Jurkat, Clone E6-1 (cell line): ENCODE measurements at regions not wholly inside any gene's neighbourhood (a gene's known extent, or its start where the extent isn't known, plus 50 kb on each side); places are given as distances from the start of the nearest gene placed in this dataset.

Source experiments
- DNase-seq: peaks from one replicate; pipeline ENCODE4 v3.0.0-alpha.2; 2011; ENCODE audit warnings: low read depth, low spot score
- H3K4me3 ChIP-seq: 2 replicates; pipeline ENCODE4 v1.5.1; 2011; ENCODE audit warnings: mild to moderate bottlenecking, low read length, control low read depth, moderate library complexity

GRCh38 chr2:138155304-138155703, 191.0 kb downstream of the HNMT start:
- no peak for DNase-seq
- H3K4me3 ChIP-seq = no peak overlapping the region

GRCh38 chr2:138157372-138157771, 193.1 kb downstream of the HNMT start:
- DNase-seq = no peak
- H3K4me3 ChIP-seq = no peak overlapping the region

DNA sequence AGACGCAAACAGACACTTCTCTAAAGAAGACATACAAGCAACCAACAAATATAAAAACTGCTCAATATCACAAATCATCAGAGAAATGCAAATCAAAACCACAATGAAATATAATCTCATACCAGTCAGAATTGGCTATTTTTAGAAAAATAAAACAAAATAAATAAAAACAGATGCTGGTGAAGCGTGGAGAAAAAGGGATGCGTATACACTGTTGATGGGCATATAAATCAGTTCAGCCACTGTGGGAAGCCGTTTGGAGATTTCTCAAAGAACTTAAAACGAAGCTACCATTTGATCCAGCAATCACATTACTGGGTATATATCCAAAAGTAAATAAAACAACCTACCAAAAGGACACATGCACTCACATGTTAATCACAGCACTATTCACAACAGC, 206.2 kb downstream of the HNMT start:
- DNase-seq = no peak
- H3K4me3 ChIP-seq = no peak overlapping the region

DNA sequence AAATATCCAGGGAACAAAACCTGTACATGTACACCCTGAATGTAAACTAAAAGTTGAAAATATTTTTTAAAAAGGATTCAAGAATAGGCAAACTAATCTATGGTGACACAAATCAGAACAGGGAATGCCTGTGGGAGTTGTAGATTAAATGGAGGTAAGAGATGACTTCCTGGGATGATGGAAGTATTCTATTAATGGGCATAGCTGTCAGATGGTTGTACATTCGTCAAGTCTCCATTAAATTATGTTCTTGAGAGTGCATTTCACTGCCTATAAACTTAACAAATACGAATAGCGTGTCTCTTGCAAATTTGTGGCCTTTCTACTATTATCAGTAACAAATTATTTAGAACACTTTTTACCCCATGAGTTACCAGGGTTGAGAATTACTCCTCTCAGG, 207.0 kb downstream of the HNMT start:
- DNase-seq = no peak
- no peak overlapping the region for H3K4me3 ChIP-seq

DNA sequence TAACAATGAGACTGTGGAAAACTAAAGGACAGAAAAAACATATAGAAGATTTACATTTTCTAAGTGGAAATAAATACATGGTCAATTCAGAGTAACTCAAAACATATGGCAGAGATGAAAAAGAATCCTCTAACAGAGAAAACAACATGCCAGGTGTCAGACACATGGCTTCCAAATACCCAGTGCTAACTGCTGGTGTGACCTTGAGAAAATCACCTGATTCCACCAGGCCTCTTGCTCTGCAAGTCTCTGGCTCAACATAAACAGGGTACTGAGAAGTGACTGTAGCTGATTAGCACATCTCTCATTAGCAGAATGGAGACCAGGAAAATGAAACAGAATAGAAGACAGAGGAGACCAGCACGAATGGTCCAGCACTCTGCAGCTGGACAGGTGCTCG, 210.8 kb downstream of the HNMT start:
- no peak for DNase-seq
- H3K4me3 ChIP-seq = no peak overlapping the region

DNA sequence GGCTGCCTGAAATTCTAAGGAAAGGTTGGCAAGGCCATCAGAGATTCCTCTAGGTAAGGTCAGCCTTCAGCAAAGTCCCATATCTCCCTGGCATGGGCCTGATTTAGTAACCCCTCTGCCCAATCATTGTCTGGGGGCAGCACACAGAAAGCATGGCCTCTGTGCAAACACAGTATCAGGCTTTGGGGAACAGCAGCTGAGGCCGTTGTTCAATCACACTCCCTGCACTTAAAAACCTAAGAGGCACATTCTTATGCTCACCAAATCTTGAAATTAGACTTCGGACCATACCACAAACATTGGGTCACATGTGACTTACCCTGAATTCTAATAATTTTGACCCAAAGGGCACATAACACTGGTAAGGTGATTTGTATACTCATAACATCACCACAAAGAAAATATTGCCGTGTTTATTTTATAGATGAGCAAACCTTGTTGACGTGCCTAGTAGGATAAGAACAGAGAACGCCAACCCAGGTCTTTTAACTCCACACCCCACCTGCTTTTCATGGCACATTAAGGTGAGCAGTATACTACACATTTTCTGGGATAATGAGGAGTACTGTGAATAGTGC, 212.7 kb downstream of the HNMT start:
- DNase-seq = no peak
- no peak overlapping the region for H3K4me3 ChIP-seq

DNA sequence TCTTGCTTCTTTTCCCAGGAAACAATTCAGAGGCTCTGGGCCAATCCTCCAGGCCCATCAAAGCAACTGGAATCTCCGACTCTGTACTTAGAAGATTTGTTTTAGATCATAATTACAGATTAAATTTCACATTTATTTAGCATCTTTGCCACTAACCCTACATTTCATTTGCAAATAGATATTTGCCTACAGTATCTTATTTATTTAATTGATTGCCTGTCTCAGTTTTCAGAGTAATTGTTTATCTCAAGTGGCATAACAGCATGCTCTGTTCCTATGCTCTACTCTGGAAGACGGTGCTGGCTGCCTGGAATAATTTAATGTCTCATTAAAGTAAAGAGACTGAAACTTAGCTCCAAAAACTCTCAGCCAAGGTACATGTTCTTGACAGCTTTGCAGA, 213.4 kb downstream of the HNMT start:
- no peak for DNase-seq
- no peak overlapping the region for H3K4me3 ChIP-seq

DNA sequence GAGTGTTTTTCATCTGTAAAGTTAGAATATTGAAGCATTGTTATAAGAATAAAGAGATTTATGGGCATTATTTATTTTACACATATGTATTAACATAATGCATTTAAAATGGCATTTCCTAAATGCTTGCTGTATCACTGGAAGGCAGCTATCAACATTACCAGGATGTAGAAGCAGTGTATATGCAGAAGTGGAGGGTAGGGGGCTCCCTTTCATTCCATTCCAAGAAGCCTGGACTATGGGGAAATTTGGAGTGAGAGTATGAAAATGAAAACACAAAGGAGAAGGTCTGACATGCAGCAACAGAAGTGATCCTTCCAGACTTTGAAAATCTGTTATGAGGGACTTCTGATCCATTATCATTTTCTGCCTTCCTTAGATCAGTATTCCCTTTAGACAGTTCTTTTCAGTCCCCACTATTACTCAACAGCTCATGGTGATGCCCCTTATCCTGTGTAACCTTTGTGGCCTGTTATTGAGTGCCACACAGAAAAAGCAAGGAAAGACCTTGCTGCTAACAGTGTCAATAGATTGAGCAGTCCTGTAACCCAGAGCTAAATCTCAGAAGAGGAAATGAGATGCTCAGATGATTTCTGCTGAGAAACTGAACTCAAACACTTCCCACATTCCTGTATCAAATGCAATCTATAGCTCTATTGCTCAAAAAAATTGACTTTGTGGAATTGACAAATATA, 216.6 kb downstream of the HNMT start:
- no peak for DNase-seq
- H3K4me3 ChIP-seq = no peak overlapping the region

DNA sequence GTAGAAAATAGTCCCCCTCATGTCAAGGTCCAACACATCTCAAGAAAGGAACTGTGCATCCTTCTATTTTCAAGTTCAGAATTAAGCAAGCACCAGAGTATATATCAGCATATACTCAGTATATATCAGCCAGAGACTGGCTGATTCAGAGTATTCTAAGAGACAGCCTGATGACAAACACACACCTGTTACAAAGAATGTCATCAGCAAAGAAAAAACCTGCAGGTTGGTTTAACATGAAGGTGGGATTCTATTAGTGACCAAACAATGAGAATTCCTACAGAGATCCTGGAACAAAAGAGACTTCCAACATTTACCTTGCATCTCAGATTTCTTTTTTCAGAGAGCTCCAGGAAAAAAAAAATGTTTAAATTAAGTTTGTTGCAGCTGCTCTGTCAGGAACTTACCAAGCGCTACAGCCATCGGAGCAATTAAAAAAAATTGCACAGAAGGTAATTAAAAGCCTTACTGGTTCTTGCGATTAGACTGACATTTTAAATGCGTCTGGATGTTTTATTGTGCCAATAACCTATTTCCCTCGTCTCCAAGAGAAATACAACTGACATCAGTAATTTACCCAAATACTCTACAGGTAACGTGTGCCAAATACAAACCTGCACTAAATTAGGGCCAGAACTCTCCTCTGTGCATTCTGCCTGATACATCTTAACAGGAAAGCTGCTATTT, 218.1 kb downstream of the HNMT start:
- no peak for DNase-seq
- H3K4me3 ChIP-seq = no peak overlapping the region

- no peak overlapping the region for H3K4me3 ChIP-seq
- no peak for DNase-seq
Observed at GRCh38 chr2:138182937-138183312, 218.7 kb downstream of the HNMT start.

DNA sequence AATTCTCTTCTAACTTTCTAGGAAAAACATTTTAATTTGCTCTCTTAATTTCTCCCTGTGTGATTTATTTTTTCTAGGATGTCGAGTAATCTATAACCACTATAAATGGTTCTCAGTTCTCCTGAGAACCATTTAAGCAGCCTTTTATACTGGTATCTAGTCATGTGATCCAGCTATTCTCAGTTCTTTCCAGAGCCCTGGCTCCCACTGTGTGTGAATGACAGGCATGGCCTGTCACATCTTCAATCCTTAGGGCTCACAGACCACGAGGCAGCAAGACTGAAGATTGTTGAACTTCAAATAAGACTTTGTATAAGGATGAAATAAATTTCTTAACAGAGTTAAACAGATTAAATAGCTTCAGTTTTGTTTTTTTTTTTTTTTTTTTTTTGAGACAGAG, 219.4 kb downstream of the HNMT start:
- no peak for DNase-seq
- H3K4me3 ChIP-seq = no peak overlapping the region

DNA sequence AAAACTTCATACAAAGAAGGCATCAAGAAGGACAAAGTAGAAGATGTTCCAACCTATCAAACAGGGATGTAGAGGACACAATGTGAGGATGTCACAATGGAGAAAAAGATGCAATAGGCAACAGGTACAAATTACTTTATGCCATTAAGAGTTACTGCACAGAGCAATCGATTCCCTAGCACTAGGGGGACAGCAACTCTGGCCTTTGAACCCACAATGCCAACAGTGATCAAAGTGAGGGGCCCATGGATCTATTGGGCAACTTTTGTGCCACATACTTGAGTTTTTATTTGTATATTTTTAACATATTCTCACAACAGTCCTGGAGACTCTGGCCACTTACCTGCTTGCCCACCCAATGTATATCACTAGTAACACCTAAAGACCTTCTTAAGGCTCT, 220.2 kb downstream of the HNMT start:
- H3K4me3 ChIP-seq = no peak overlapping the region
- no peak for DNase-seq

DNA sequence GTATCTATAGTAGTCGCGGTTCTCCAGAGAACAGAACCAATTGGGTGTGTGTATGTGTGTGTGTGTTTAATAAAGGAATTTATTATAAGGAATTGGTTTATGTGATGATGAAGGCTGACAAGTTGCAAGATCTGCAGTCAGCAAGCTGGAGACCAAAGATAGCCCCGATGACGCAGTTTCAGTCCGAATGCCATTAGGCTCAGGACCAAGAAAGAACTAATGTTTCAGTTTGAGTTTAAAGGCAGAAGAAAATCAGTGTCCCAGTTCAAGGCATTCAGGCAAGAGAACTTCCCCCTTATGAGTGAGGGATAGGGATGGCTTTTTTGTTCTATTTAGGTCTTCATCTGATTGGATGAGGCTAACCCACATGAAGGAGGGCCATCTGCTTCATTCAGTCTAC, 221.6 kb downstream of the HNMT start:
- no peak for DNase-seq

DNA sequence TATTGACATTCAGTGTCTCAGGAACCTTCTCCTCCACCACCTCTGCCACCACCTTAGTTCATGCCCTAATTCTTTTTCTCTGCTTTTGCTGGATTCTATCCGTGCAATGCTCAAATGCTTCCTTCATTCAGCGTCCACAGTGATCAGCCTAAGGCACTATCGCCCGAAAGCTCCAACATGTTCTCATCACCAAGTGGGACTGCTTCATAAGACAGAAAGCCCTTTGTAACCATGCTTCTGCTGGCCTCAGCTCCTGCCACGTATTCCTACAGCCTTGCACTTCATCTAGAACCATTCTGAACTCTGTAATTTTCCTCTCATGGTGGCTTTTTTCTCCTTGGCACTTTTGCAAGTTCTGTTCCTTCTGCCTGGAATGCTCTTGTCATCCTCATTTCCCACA, 222.9 kb downstream of the HNMT start:
- DNase-seq = no peak
- no peak overlapping the region for H3K4me3 ChIP-seq

More for the DNA sequence above, 221.6 kb downstream of the HNMT start:
- H3K4me3 ChIP-seq = no peak overlapping the region

- no peak overlapping the region for H3K4me3 ChIP-seq
- DNase-seq = no peak
Observed at GRCh38 chr2:138190999-138191398, 226.7 kb downstream of the HNMT start.

DNA sequence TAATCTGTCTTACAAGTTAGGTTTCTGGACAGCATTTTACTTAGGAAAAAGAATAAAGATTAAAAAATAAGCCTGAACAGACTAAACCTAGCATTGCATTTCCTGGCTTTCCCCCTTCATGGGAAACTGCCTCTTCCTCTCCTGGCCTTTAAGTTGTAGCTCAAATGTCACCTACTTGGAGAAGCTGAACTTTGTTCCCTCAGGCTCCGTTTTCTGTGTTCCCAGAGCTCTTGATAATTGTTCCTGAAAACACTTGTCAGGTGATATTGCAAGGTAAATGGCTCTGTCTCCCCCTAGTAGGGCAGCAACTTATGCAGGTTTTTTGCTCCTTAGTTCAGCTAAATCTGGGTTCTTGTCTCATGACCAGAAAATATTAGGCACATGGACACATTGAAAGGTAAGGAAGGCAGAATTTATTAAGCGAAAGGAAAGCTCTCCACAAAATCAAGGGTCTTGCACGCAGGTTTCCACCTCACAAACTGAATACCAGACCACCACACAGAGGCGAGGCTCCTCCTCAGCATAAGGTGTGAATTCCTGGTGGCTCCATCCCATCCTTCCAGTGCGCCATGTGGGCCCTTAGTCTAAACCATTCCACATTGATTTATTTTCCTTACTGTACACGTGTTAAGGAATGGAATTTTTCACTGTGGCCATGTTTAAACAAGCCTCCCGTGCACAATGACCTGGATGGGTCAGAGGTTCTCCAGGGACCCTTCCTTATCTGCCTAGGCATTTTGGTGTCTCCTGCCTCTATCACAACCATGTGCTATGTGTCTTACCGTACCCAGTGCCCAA, 229.3 kb downstream of the HNMT start:
- no peak overlapping the region for H3K4me3 ChIP-seq
- DNase-seq = no peak

- no peak overlapping the region for H3K4me3 ChIP-seq
- no peak for DNase-seq
Observed at GRCh38 chr2:138201286-138201685, 237.0 kb downstream of the HNMT start.

DNA sequence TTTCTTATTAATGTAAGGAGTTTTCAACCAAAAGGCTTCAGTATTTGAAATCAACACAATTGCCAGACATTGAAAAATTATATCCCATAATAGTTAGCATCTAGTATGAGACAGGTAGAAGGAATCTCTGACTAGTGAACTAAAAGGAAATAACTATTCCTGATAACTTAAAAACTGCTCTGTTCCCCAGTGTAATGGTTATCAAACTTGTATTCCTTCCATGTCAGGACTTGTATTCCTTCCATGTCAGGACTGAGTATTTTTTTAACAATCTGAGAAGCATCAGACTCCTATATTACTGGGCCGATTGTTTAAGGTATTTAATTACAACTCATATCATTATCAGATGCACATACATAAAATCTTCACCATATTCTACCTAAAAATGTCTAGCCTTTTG, 238.5 kb downstream of the HNMT start:
- no peak for DNase-seq
- H3K4me3 ChIP-seq = no peak overlapping the region

DNA sequence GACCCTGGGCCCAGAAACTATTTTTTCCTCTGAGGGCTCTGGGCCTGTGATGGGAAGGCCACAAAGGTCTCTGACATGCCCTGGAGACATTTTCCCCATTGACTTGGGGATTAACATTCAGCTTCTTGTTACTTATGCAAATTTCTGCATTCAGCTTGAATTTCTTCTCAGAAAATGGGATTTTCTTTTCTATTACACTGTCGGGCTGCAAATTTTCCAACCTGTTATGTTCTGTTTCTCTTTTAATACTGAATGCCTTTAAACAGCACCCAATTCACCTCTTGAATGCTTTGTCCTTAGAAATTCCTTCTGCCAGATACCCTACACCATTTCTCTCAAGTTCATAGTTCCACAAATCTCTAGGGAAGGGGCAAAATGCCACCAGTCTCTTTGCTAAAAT, 241.0 kb downstream of the HNMT start:
- no peak overlapping the region for H3K4me3 ChIP-seq
- DNase-seq = no peak
